Suppressor macrophage treated with lipopolysaccharide for 4 hours (primary cell): ENCODE measurements at regions not wholly inside any gene's neighbourhood (a gene's known extent, or its start where the extent isn't known, plus 50 kb on each side); places are given as distances from the start of the nearest gene placed in this dataset.

ENCODE experiments used
- DNase-seq: peaks from one replicate; pipeline ENCODE4 v3.0.0-alpha.2; 2020

GRCh38 chr2:238703053-238703415, 144.9 kb upstream of the TWIST2 start:
- no peak for DNase-seq

GRCh38 chr2:238703436-238703835, 144.4 kb upstream of the TWIST2 start:
- no peak for DNase-seq

GRCh38 chr2:238704471-238705225, 143.2 kb upstream of the TWIST2 start:
- no peak for DNase-seq

DNA sequence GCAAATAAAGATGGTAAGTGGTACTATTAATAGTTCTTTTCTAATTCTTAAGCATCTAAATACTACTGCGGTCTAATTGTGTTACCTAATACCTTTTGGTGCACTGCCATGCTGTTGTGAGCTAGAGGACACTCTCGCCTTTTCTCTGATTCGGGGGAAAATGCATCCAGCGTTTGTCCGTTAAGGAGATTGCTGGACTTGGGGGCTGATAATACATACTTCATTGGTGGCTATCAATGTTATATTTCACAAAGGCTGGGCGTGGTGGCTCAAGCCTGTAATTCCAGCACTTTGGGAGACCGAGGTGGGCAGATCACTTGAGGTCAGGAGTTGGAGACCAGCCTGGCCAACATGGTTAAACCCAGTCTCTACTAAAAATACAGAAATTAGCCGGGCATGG, 141.7 kb upstream of the TWIST2 start:
- no peak for DNase-seq

DNA sequence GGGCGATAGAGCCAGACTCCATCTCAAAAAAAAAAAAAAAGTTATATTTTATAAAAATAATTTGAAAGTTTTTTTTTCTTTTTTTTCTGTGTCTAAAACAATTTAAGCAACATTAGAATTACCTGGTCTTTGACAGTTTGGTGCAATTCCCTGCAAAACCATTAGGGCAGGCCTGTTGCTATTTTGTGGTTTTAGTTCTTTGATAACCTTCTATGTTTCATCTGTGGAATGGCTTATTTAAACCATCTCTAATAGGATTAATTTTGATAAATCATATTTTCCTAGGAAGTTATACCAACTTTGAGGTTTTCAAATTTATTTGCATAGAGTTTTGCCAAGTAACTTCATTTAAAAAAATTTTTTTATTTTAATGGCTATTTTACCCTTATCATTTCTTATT, 141.2 kb upstream of the TWIST2 start:
- DNase-seq, result no peak

DNA sequence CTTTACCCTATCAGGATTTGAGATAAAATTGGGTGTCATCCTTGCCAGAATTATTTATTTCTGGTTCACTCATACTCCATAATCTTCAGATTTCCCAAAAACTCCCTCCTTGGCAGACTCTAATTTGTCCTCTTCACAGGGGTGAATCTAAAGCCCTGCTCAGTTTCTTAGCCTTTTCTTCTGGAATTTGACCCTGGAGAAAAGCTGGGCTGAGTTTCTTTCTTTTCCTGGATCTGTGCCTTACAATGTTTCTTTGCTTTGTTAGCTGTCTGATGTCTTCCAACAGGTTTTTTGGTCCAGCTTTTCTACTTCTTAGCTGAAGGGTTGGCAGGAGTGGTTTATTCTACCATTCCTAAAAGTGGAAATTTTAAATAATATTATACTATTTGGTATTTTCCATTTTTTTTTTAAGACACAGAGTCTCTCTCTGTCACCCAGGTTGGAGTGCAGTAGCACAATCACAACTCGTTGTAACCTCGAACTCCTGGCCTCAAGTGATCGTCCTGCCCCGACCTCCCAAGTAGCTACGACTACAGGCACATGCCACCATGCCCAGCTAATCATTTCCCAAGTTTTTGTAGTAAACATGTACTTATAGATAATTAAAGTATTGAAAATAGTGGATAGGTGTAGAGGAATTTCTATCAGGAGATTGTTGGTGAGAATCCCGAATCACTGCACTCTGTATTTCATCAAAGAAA, 138.4 kb upstream of the TWIST2 start:
- no peak for DNase-seq

GRCh38 chr2:238710032-238710735, 137.7 kb upstream of the TWIST2 start:
- DNase-seq, result no peak

DNA sequence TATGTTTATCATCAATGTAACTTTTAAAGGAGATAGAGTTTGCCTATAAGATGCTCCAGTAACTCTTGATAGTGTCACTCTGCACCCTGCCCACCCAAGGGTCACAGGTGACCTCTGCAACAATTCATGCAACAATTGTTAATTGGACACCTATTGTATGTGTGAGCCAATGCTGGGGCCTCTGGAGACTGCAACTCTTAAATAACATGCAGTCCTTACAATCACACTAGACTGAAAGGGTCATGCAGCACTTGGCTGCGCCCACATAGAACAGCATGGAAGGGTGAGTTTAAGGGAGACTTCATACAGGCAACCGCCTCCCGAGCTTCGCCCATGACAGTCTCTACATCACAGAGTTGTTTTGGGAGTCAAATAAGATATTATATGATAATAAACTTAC, 137.1 kb upstream of the TWIST2 start:
- no peak for DNase-seq

GRCh38 chr2:238711346-238711745, 136.5 kb upstream of the TWIST2 start:
- DNase-seq, result no peak

GRCh38 chr2:238712011-238712410, 135.9 kb upstream of the TWIST2 start:
- DNase-seq, result no peak

DNA sequence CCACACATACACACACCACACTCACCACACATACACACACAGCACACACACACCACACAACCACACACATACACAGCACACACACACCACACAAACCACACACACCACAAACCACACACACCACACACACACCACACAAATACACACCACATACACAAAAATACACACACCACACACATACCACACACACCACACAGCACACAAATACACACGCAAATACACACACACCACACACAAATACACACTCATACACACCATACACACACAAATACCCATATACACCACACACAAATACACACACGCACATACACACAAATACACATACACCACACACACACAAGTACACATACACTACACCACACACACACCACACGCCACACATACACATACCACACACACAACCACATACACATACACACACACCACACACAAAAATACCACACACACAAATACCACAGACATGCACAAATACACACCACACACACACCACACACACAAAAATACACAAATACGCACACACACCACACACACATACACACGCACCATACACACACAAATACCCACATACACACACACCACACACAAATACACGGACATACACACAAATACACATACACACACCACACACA, 134.6 kb upstream of the TWIST2 start:
- no peak for DNase-seq

- no peak for DNase-seq
These were observed 133.8 kb upstream of the TWIST2 start for GRCh38 chr2:238714038-238714528.

DNA sequence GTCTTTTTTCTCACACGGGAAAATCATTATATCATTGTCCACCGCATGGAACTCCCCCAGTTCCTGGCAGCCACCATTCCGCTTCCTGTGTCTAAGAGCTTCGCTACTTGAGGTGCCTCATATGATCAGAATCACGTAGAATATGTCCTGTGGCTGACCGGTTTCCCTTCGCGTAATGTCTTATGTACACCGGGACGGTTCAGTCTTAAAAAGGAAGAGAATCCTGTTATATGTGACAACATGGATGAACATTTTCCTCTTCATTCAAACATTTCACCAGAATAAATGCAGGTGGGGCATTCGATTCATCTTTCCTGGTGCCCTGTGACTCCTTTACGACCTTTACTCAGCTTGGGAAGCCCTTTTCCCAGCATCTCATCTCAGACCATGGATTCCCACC, 131.7 kb upstream of the TWIST2 start:
- DNase-seq, result no peak

- DNase-seq, result no peak
These were observed 131.3 kb upstream of the TWIST2 start for GRCh38 chr2:238716585-238716984.

GRCh38 chr2:238717084-238717483, 130.8 kb upstream of the TWIST2 start:
- no peak for DNase-seq

- no peak for DNase-seq
These were observed 128.2 kb upstream of the TWIST2 start for GRCh38 chr2:238719641-238720040.

DNA sequence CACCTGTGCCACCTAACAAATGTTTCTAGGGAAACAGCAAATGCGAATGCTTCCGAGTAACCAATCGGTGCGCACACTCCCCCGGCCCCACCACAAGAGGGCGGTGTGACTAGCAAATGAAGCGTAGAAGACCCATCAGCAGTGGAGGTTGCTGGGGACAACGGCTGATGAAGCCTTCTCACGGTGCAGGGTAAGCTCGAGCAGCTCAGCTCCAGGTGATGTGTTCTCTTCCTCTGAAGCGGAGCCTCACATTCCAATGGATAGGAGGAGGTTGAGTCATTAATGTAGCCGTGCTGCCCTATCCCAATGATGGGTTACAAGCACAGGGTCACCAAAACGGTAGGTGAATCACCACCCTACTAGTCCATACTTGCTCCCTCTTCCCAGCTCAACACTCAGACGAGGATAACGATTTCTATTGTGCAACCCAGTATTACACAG, 127.6 kb upstream of the TWIST2 start:
- DNase-seq, result peak; percentile 78

- no peak for DNase-seq
These were observed 125.7 kb upstream of the TWIST2 start for GRCh38 chr2:238722181-238722580.

DNA sequence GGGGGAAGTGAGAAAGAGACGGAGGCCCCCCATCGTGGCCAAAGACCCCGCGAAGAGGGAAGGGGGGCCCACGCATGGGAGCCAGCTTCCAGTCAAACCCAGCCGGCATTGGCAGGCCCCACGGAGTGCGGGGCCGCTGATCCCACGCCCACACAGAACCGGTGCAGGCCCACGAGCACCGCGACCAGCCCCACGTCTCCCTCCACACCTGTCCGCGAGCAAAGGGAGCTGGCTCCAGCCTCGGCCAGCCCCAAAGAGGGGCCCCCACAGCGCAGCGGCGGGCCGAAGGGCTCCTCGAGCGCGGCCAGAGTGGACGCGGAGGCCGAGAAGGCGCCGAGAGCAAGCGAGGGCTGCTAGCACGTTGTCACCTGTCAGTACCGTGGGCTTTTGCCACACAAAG, 125.0 kb upstream of the TWIST2 start:
- no peak for DNase-seq

DNA sequence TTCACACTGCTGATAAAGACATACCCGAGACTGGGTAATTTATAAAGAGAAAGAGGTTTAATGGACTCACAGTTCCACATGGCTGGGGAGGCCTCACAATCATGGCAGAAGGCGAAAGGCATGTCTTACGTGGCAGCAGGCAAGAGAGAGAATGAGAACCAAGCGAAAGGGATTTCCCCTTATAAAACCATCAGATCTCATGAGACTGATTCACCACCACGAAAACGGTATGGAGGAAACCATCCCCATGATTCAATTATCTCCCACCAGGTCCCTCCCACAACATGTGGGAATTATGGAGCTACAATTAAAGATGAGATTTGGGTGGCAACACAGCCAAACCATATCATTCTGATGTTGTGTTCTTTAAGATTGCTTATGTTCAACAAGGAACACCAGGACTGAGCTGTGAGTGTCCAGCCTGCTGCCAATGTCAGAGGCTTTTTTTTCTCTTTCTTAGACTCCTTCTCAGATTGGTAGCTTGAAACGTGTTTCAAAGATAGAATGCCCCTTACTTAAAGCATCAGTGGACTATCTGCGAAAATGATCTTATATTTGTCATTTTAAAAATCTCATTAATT, 124.1 kb upstream of the TWIST2 start:
- DNase-seq, result peak; percentile 55

DNA sequence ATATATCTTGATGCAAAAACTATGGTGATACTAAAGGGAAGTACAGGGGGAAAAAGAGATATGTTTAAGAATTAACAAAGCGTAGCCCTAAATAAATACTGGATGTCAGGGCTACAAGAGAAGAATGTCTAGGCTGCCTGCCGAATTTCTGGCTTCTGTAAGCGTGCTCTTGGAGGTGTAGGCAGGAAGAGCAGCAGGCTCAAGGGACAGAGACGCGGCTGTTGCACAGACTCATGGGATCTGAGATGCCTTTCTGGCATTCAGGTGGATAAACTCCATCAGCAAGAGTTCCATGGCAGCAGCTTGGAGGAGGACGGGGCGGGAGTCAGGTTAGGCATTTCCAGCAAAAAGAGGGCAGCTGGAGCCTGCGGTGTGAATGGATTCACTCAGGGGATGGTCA, 123.2 kb upstream of the TWIST2 start:
- DNase-seq, result no peak

- no peak for DNase-seq
These were observed 122.6 kb upstream of the TWIST2 start for GRCh38 chr2:238725298-238725697.
